ENCODE measurements at regions not wholly inside any gene's neighbourhood (a gene's known extent, or its start where the extent isn't known, plus 50 kb on each side); places are given as distances from the start of the nearest gene placed in this dataset.

- ChIA-PET POLR2A (no interaction called here), CTCF (interaction anchor here (1.0 kb wide), 1 partner anchor 12 kb away, joined by 3 read pairs; no protein-coding TSS in a partner anchor)
- H2AFZ ChIP-seq (ENCODE audit: low read depth) = no peak overlapping the region
- WGBS (ENCODE audit: low lambda C conversion rate) = 64% methylated on average over 1 of the region's 1 CpG
- no peak overlapping the region for H3K4me2 ChIP-seq
- H3K79me2 ChIP-seq (ENCODE audit: insufficient read depth) = no peaks in the 10 kb centered on the region
- no peak overlapping the region for H3K9ac ChIP-seq
- no peaks in the 10 kb centered on the region for H3K36me3 ChIP-seq (replicated peaks in 1 of 2; ENCODE audit: control insufficient read depth in 1 of 2, insufficient read depth in 2 of 2, low read length in 1 of 2)
- no peaks in the 10 kb centered on the region for H3K27me3 ChIP-seq (ENCODE audit: insufficient read depth)
- no peaks in the 10 kb centered on the region for H3K9me3 ChIP-seq
- no peak for TF ChIP-seq NFIC (IDR thresholded peaks at IDR 0.05; ENCODE audit: borderline replicate concordance)
- DNase-seq = no peak
- peaks cover 28% of the 10 kb centered on the region for H3F3A ChIP-seq (replicated peaks; ENCODE audit: insufficient read depth)
- H3K4me1 ChIP-seq (ENCODE audit: control insufficient read depth in 1 of 2, insufficient read depth in 2 of 2, low read depth in 1 of 2, low read length in 1 of 2) = peaks cover 0 to 13% of the 10 kb centered on the region in 2 experiments; a peak in 2 of 4 replicates
- no peaks in the 10 kb centered on the region for H4K20me1 ChIP-seq (ENCODE audit: insufficient read depth)
- no peak overlapping the region for H3K27ac ChIP-seq (ENCODE audit: low read depth in 2 of 2, low read length in 1 of 2)
- no peak overlapping the region for H3K4me3 ChIP-seq (ENCODE audit: low read depth in 2 of 2, low read length in 1 of 2)
- H3K9me2 ChIP-seq = no peaks in the 10 kb centered on the region
Measured at GRCh38 chr7:112982441-112983063, 104.1 kb downstream of the GPR85 start.

- no peaks in the 10 kb centered on the region for H4K20me1 ChIP-seq (ENCODE audit: insufficient read depth)
- H2AFZ ChIP-seq (ENCODE audit: low read depth) = no peak overlapping the region
- no peaks in the 10 kb centered on the region for H3K79me2 ChIP-seq (ENCODE audit: insufficient read depth)
- ChIA-PET CTCF (no interaction called here), POLR2A (no interaction called here)
- H3K27ac ChIP-seq (ENCODE audit: low read depth in 2 of 2, low read length in 1 of 2) = no peak overlapping the region
- 77% methylated on average over 1 of the region's 1 CpG for WGBS (ENCODE audit: low lambda C conversion rate)
- peaks cover 0 to 9% of the 10 kb centered on the region in 2 experiments; a peak in 2 of 4 replicates for H3K4me1 ChIP-seq (ENCODE audit: control insufficient read depth in 1 of 2, insufficient read depth in 2 of 2, low read depth in 1 of 2, low read length in 1 of 2)
- TF ChIP-seq MEF2A (IDR thresholded peaks at IDR 0.05; ENCODE audit: borderline replicate concordance, low read depth) (no peak), REST (IDR thresholded peaks at IDR 0.05; ENCODE audit: low read depth, low read length) (no peak), RFX5 (IDR thresholded peaks at IDR 0.05; ENCODE audit: low read length) (no peak), RCOR1 (IDR thresholded peaks at IDR 0.05; ENCODE audit: low read length) (no peak), NRF1 (IDR thresholded peaks at IDR 0.05; ENCODE audit: low read depth, low read length) (no peak), USF2 (IDR thresholded peaks at IDR 0.05; ENCODE audit: borderline replicate concordance, low read depth, low read length) (no peak), EZH2phosphoT487 (IDR thresholded peaks at IDR 0.05; ENCODE audit: borderline replicate concordance, low read depth) (no peak), MAX (IDR thresholded peaks at IDR 0.05; ENCODE audit: low read depth) (no peak), SIN3A (IDR thresholded peaks at IDR 0.05; ENCODE audit: borderline replicate concordance, low read depth, low read length) (no peak), RXRA (IDR thresholded peaks at IDR 0.05; ENCODE audit: borderline replicate concordance, low read depth) (no peak), RAD21 (IDR thresholded peaks at IDR 0.05; ENCODE audit: low read length) (no peak), MXI1 (IDR thresholded peaks at IDR 0.05; ENCODE audit: low read depth, low read length) (no peak), ZBTB33 (IDR thresholded peaks at IDR 0.05; ENCODE audit: borderline replicate concordance, low read depth) (no peak), CTCF (IDR thresholded peaks at IDR 0.05) (no peak), TCF12 (IDR thresholded peaks at IDR 0.05) (no peak; the same call in 1 of the 2 replicates), TAF1 (IDR thresholded peaks at IDR 0.05; ENCODE audit: borderline replicate concordance, low read depth, low read length) (no peak)
- no peak overlapping the region for H3K4me2 ChIP-seq
- H3K4me3 ChIP-seq (ENCODE audit: low read depth in 2 of 2, low read length in 1 of 2) = no peak overlapping the region
- no peaks in the 10 kb centered on the region for H3K27me3 ChIP-seq (ENCODE audit: insufficient read depth)
- DNase-seq = no peak
- no peaks in the 10 kb centered on the region for H3K9me2 ChIP-seq
- peaks cover 22% of the 10 kb centered on the region for H3F3A ChIP-seq (replicated peaks; ENCODE audit: insufficient read depth)
- H3K36me3 ChIP-seq (replicated peaks in 1 of 2; ENCODE audit: control insufficient read depth in 1 of 2, insufficient read depth in 2 of 2, low read length in 1 of 2) = no peaks in the 10 kb centered on the region
- H3K9ac ChIP-seq = no peak overlapping the region
- no peaks in the 10 kb centered on the region for H3K9me3 ChIP-seq
Measured at GRCh38 chr7:112981966-112982365, 104.7 kb downstream of the GPR85 start.

All from SK-N-SH (cell line).